ENCODE measurements at regions not wholly inside any gene's neighbourhood (a gene's known extent, or its start where the extent isn't known, plus 50 kb on each side); places are given as distances from the start of the nearest gene placed in this dataset.

DNA sequence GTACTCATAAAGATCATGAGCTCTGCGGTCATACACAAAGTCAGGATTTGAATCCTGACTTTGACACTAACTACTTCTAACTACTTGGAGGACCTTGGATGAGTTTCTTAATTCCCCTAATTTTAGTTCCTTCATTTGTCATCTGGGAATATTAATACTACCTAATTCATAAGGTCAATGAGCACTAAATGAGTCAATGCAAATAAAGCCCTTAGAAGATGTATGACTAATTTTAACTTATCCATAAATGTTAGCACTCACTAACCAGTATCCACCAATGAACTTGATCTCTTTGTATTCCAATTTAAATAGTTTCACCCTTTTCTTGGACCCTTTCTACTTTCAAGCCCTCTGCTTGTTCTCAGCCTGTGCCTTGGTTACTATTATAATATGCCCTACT is 1106.4 kb downstream of the CDH18 start:
- 95 to 96% methylated on average over 1 of the region's 1 CpG for WGBS, 2 donors
- no peak overlapping the region for H3K27ac ChIP-seq (ENCODE audit: low read depth in 1 of 2, low read length in 1 of 2)

GRCh38 chr5:18882154-18882553 is 1105.8 kb downstream of the CDH18 start:
- Histone ChIP-seq H3K9me3 (ENCODE audit: control insufficient read depth in 4 of 4, insufficient read depth in 3 of 4, low read length in 3 of 4) (no peaks in the 10 kb centered on the region), H3K4me1 (ENCODE audit: control insufficient read depth in 5 of 5, insufficient read depth in 5 of 5, low read length in 5 of 5) (no peaks in the 10 kb centered on the region), H3K4me3 (no peak overlapping the region), H3K27me3 (ENCODE audit: control insufficient read depth in 3 of 3, insufficient read depth in 3 of 3, low read length in 2 of 3) (no peaks in the 10 kb centered on the region), H3K36me3 (ENCODE audit: control insufficient read depth in 4 of 4, insufficient read depth in 4 of 4, low read length in 4 of 4) (no peaks in the 10 kb centered on the region), H3K27ac (ENCODE audit: low read depth in 1 of 2, low read length in 1 of 2) (no peak overlapping the region), H3K9ac (ENCODE audit: insufficient read depth in 1 of 2, low read length in 2 of 2) (no peak overlapping the region)
- DNase-seq: peak in 2 of 3 donors; percentile 5 to 20
- WGBS, 2 donors: 65 to 84% methylated on average over 3 of the region's 3 CpGs
- ATAC-seq (ENCODE audit: insufficient read depth, low FRiP score): no peak
- TF ChIP-seq, protein P1, sequence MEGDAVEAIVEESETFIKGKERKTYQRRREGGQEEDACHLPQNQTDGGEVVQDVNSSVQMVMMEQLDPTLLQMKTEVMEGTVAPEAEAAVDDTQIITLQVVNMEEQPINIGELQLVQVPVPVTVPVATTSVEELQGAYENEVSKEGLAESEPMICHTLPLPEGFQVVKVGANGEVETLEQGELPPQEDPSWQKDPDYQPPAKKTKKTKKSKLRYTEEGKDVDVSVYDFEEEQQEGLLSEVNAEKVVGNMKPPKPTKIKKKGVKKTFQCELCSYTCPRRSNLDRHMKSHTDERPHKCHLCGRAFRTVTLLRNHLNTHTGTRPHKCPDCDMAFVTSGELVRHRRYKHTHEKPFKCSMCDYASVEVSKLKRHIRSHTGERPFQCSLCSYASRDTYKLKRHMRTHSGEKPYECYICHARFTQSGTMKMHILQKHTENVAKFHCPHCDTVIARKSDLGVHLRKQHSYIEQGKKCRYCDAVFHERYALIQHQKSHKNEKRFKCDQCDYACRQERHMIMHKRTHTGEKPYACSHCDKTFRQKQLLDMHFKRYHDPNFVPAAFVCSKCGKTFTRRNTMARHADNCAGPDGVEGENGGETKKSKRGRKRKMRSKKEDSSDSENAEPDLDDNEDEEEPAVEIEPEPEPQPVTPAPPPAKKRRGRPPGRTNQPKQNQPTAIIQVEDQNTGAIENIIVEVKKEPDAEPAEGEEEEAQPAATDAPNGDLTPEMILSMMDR (IDR thresholded peaks at IDR 0.05; ENCODE audit: control extremely low read depth, extremely low read depth): no peak

More for the DNA sequence above, 1106.4 kb downstream of the CDH18 start:
- no peak for ATAC-seq (ENCODE audit: insufficient read depth, low FRiP score)
- H3K36me3 ChIP-seq (ENCODE audit: control insufficient read depth in 4 of 4, insufficient read depth in 4 of 4, low read length in 4 of 4): no peaks in the 10 kb centered on the region
- TF ChIP-seq, protein P1 (IDR thresholded peaks at IDR 0.05; ENCODE audit: control extremely low read depth, extremely low read depth): no peak
- no peak overlapping the region for H3K9ac ChIP-seq (ENCODE audit: insufficient read depth in 1 of 2, low read length in 2 of 2)
- no peaks in the 10 kb centered on the region for H3K4me1 ChIP-seq (ENCODE audit: control insufficient read depth in 5 of 5, insufficient read depth in 5 of 5, low read length in 5 of 5)
- DNase-seq: no peak
- no peak overlapping the region for H3K4me3 ChIP-seq
- H3K9me3 ChIP-seq (ENCODE audit: control insufficient read depth in 4 of 4, insufficient read depth in 3 of 4, low read length in 3 of 4): no peaks in the 10 kb centered on the region
- H3K27me3 ChIP-seq (ENCODE audit: control insufficient read depth in 3 of 3, insufficient read depth in 3 of 3, low read length in 2 of 3): no peaks in the 10 kb centered on the region

DNA sequence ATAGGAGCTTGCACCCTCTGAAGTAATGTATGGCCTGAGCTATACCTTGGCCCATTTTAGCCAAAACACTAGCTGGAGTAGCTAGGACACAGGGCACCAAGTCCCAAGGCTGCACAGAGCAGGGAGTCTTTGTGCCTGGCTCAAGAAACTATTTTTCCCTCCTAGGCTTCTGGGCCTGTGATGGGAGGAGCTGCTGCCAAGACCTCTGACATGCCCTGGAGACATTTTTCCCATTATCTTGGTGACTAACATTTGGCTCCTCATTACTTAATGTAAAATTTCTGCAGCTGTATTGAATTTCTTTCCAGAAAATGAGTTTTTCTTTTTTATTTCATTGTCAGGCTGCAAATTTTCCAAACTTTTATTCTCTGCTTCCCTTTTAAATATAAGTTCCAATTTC is 1099.2 kb downstream of the CDH18 start:
- H3K27ac ChIP-seq (ENCODE audit: low read depth in 1 of 2, low read length in 1 of 2): no peak overlapping the region
- DNase-seq (no peak), ATAC-seq (ENCODE audit: insufficient read depth, low FRiP score) (no peak)
- no peak overlapping the region for H3K9ac ChIP-seq (ENCODE audit: insufficient read depth in 1 of 2, low read length in 2 of 2)
- H3K9me3 ChIP-seq (ENCODE audit: control insufficient read depth in 4 of 4, insufficient read depth in 3 of 4, low read length in 3 of 4): peaks cover 0 to 3% (median 0%) of the 10 kb centered on the region in 4 donors
- no peaks in the 10 kb centered on the region for H3K27me3 ChIP-seq (ENCODE audit: control insufficient read depth in 3 of 3, insufficient read depth in 3 of 3, low read length in 2 of 3)
- no peak overlapping the region for H3K4me3 ChIP-seq
- no peaks in the 10 kb centered on the region for H3K4me1 ChIP-seq (ENCODE audit: control insufficient read depth in 5 of 5, insufficient read depth in 5 of 5, low read length in 5 of 5)
- TF ChIP-seq, protein P1 (IDR thresholded peaks at IDR 0.05; ENCODE audit: control extremely low read depth, extremely low read depth): no peak
- no peaks in the 10 kb centered on the region for H3K36me3 ChIP-seq (ENCODE audit: control insufficient read depth in 4 of 4, insufficient read depth in 4 of 4, low read length in 4 of 4)

- no peak overlapping the region for H3K27ac ChIP-seq (ENCODE audit: low read depth in 1 of 2, low read length in 1 of 2)
- no peaks in the 10 kb centered on the region for H3K27me3 ChIP-seq (ENCODE audit: control insufficient read depth in 3 of 3, insufficient read depth in 3 of 3, low read length in 2 of 3)
- no peaks in the 10 kb centered on the region for H3K4me1 ChIP-seq (ENCODE audit: control insufficient read depth in 5 of 5, insufficient read depth in 5 of 5, low read length in 5 of 5)
- 77 to 89% methylated on average over 3 of the region's 3 CpGs for WGBS, 2 donors
- DNase-seq (no peak), ATAC-seq (ENCODE audit: insufficient read depth, low FRiP score) (no peak)
- H3K36me3 ChIP-seq (ENCODE audit: control insufficient read depth in 4 of 4, insufficient read depth in 4 of 4, low read length in 4 of 4): no peaks in the 10 kb centered on the region
- H3K9me3 ChIP-seq (ENCODE audit: control insufficient read depth in 4 of 4, insufficient read depth in 3 of 4, low read length in 3 of 4): no peaks in the 10 kb centered on the region
- no peak overlapping the region for H3K4me3 ChIP-seq
- TF ChIP-seq, protein P1 (IDR thresholded peaks at IDR 0.05; ENCODE audit: control extremely low read depth, extremely low read depth): no peak
- no peak overlapping the region for H3K9ac ChIP-seq (ENCODE audit: insufficient read depth in 1 of 2, low read length in 2 of 2)
These were observed 1087.4 kb downstream of the CDH18 start for GRCh38 chr5:18900644-18901043.
